Activated CD8-positive, alpha-beta memory T cell treated with anti-CD3 and anti-CD28 coated beads, Interleukin-2, amount 50 U/mL, for 48 hours (primary cell): ENCODE measurements at regions not wholly inside any gene's neighbourhood (a gene's known extent, or its start where the extent isn't known, plus 50 kb on each side); places are given as distances from the start of the nearest gene placed in this dataset.
"Not testable (repeated sequence)": the region's sequence is repeated elsewhere in the genome, so short reads cannot be mapped to it uniquely, and the experiment has no call there.

Source experiments
- DNase-seq: peaks from one replicate; pipeline ENCODE4 v3.0.0-alpha.2; 2020

DNA sequence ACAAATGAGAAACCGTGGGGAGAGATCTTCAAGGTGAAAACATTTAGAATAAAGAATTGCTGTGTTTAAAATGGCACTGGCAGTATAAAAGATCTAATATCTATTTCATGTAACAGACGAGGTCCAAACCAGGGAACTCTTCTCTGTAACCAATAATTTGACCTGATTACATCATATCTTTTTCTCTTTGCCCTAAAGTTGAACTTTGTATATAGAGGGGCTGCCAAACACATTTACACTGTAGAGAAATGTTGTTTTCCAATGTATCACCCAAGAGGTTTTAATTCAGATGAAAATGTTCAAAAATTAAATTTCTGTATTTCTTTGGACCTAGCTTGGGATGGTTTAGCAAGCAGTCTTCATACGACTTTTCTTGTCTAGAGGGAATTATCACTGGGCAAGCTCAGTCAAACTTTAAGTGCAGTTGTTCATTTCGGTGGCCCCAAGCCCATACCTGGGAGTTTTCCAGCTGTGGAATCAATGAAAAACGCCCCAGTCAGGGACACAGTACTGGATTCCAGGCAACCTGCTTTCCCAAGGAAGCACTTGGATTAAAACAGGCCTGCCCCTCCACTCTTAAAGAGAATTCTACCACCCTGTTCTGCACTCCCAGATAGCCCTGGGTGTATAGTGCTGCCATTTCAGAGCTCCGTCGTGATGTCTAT lies 208.5 kb upstream of the FN1 start:
- no peak for DNase-seq

DNA sequence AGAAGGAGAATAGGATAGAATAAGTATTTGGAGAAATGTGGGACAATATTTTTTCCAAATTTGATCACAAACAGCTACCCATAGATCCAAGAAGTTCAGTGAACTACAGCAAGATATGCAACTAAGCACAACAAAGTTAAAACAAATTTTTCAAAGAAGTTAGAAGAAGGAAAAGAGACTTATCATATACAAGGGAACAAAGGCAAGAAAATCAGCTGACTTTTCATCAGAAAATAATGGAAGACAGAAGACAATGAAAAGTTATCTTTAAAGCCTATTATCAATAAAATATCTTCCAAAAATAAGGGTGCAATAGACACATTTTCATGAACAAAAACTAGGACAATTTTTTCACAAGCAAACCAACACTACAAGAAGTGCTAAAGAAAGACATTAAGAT lies 202.8 kb upstream of the FN1 start:
- DNase-seq: no peak

DNA sequence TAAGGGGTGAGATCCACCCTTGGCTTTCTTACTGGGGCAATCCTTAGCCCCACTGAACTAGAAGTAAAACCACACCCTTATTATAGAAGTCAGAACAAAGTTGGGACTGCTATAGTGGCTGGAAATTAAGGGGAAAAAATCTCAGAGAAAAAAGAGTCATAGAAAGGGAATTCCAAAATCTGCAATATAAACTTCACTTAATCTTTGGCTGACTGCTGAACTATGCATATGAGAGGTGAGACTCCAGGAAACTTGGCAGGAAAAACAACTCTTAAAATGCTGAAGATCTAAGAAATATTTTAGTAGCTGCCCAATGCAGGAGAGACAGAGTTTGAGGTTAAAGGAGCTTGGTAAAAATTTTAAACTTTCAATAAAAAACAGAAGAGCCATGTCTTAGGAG lies 201.8 kb upstream of the FN1 start:
- DNase-seq: no peak

DNA sequence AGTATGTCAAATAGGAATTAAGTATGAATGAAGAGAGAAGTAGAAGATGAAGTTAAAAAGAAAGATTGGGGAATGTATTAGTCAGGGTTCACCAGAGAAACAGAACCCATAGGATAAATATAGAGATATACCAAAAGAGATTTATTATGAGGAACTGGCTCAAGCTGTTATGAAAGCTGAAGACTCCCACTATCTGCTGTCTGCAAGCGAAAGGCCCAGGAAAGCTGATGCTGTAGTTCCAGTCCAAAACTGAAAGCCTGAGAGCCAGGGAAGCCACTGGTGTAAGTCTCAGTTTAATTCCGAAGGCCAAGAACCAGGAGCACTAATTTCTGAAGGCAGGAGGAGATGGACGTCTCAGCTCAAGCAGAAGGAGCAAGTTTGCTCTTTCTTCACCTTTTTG lies 200.9 kb upstream of the FN1 start:
- DNase-seq: no peak

DNA sequence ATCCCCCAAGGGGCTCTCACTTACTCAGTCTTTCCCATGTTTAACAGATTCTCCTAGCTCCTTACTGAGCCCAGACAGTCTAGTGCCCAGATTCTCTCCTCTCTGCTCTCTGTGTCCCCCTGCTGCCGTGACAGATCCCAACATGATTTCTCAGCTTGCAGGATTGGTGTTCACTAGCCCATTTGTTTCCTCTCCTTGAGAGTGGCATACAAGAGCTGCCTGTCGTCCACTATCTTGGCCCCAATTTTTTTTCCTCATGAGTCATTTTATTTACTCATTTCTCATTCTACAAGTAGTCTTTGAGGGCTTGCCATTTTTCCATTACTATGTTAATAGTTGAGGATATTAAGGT lies 199.9 kb upstream of the FN1 start:
- no peak for DNase-seq

DNA sequence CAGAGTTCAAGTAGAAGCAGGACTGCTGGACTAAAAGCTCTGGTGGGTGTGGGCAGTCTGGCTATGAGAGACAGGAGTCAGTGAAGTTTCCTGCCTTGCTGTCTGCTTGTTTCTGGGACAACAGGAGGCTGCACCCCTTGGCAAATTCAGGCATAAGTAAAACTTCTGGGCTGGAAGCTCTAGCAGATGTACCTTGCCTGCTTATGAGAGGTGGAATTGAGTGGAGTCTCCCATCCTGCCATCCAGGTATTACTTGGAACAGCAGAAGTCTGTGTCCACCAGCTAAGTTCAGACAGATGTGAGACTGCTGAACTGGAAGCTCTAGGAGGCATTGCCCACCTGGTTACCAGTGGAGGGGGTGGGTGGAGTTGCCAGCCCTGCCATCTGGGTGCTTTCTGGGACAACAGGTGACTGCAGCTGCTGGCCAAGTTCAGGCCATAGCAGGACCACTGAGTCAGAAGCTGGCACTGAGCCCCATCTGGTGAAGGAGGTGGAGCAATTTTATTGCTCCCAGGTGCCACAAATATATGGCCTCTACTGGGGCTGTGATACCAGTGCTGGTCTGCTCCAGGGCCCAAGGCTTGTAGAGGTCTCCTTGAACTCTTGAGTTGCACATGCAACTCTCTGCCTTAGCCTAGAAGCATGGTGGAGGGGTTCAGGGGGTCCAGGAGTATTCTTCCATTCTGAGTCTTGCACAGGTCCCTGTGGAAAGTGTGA lies 199.4 kb upstream of the FN1 start:
- DNase-seq: no peak

DNA sequence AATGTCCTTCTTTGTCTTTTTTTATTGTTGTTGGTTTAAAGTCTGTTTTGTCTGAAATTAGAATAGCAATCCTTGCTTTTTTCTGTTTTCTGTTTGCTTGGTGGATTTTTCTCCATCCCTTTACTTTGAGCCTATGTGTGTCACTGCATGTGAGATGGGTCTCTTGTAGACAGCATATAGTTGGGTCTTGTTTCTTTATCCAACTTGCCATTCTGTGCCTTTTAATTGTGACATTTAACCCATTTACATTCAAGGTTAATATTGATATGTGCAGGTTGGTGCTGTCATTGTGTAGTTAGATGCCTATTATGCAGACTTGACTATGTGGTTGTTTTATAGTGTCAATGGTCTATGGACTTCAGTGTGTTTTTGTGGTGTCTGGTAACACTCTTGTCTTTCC lies 197.5 kb upstream of the FN1 start:
- no peak for DNase-seq

DNA sequence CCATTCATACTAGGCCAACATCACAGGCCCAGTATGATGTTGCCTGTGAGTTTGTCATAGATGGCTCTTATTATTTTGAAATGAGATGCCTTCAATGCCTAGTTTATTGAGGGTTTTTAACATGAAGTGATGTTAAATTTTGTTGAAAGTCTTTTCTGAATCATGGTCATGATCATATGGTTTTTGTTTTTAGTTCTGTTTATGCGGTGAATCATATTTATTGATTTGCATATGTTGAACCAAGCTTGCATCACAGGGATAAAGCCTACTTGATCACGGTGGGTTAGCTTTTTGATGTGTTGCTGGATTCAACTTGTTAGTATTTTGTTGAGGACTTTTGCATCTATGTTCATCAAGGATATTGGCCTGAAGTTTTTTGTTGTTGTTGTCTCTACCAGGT lies 195.8 kb upstream of the FN1 start:
- DNase-seq: no peak

DNA sequence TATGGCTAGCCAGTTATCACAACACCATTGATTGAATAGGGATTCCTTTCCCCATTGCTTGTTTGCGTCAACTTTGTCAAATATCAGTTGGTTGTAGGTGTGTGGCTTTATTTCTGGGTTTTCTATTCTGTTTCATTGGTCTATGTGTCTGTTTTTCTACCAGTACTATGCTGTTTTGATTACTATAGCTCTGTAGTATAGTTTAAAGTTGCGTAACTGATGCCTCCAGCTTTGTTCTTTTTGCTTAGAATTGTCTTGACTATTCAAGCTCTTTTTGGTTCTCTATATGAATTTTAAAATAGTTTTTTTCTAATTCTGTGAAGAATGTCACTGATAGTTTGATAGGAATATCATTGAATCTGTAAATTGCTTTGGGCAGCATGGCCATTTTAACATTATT lies 194.9 kb upstream of the FN1 start:
- not testable (repeated sequence) for DNase-seq

DNA sequence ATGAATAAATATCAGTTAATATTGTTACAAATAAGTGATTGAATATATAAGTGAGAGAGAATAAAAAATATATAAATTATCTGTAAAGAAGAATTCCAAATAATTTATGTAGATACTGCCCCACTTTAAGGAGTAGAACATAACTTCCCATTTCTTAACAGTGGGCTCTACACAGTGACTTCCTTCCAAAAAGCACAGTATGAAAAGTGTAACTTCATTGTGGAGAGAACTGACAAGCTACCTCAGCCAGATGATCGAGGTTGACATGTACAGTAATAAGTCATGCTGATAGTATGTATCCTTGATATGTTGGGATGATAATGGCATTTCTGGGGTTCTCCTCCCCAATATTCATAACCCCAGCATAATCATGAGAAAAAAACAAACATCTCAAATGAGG lies 191.9 kb upstream of the FN1 start:
- no peak for DNase-seq

DNA sequence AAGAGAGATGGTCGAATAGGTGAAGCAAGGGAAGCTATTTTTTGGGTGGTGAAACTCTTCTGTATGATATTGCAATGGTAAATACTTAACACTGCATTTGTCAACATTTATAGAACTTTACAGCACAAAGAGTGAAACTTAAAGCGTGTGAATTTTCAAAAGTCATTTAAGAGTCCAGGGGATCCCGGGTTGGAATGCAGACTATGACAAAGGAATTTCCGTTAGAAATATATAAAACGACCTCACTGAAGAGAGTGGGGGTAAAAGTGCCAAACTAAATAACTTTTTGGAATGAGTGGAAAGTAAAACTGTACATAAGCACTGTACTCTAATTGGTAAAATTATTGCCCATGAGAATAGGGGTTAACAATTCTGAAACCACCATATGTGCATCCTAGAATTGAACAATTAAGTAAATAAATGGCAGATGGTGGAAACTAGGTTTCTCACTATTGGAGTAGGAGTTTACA lies 191.0 kb upstream of the FN1 start:
- DNase-seq: no peak

DNA sequence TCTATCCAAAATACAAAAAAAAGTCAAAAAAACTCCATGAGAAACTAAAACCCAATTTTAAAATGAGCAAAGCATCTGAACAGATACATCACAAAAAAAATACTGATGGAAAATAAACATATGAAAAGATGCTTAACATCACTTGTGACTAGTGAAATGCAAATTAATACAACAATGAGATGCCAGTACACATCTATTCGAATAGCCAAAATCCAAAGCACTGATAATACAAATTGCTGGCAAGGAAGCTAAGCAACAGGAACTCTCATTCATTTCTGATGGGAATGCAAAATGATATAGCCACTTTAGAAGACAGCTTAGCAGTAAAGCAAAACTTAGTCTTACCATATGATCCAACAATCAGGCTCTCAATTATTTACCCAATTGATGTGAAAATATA lies 190.2 kb upstream of the FN1 start:
- no peak for DNase-seq

DNA sequence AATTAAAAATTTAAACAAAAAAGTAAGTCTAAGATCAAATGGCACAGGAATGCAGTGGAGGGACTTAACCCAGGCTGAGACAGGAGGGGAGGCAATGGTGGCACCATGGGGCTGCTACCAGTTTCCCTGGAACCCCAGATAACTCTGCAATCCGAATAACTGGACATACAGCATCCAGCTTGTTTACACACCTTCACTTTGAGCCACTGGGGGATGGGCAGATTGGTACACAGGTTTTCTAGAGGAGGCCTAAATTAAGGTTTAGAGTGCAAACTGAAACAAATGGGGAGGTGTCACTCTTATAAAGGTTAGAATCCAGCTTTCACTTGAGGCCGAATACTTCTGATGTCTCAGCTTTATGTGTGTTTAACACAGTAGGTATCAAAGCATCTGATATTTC lies 189.3 kb upstream of the FN1 start:
- no peak for DNase-seq

DNA sequence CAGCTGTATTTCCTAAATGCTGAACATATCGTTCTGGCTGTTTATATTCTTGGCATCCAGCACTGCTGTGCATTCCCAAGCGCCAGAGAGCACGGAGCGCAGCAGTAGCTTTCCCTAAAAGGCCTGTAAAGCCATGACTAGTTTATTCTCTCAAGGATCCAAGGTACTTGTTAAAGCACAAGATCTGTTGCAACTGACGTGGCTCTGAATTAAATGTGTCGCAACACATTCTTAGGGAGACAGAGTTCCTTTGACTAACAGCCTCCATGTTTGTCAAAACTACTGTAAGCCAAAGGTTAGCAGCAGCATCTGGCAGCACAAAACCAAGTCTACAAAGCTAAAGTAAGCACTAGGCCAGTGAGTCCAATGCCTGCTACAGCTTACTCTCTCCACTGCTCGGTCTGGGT lies 188.6 kb upstream of the FN1 start:
- DNase-seq: no peak

DNA sequence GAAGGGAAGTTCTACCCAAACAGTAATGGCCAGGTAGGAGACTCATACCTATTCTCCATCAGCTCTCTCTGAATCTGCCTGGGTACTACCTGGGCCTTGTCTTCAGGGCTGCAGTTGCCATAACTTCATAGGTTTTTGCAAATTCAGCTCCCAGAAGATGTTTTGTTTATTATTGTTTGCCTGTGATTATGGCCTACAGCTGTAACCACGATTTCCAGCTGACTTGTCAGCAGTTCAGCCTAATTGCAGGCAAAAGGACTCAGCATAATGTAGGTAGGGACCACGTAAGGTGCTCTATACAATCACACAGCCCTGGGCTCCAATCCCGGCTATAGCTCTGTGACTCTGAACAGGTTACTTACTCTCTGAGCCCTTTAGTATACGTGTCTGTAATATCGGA lies 187.0 kb upstream of the FN1 start:
- no peak for DNase-seq

DNA sequence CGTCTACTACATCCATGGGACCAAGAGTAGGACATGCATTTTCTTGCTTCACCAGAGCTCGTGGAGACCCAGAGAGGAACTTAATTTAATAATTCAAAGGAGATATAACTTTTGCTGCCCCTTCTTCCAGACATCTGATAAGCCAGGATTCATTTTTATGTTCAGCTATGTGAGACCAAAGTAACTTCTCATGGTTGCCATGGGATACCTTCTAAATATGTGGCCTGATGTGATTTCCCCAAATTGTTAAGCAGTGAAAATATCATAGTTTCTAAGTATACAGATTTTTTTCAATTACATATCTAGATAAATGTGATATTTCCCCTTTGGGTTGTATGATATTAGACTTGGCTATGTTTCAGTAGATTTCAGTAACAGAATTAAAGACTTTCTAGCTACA lies 185.5 kb upstream of the FN1 start:
- no peak for DNase-seq

DNA sequence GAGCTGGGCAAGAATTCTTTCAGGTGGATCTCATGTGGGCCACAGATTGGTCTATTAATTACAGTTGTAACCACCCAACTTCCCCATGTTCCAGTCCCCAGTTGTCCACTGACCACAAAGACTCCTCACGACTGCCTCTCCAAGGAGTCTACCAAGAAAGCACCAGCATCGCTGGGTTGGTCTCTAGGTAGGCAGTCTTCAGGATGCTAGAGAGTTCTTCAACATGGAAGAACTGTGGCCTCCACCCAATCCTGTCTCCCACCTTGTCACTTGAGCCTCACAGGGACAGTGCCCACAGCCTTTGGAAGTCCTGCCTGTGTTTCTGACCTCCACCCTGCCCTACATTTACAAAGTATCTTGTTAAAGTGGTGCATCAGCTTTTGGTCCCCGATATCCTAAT lies 184.7 kb upstream of the FN1 start:
- DNase-seq: no peak

DNA sequence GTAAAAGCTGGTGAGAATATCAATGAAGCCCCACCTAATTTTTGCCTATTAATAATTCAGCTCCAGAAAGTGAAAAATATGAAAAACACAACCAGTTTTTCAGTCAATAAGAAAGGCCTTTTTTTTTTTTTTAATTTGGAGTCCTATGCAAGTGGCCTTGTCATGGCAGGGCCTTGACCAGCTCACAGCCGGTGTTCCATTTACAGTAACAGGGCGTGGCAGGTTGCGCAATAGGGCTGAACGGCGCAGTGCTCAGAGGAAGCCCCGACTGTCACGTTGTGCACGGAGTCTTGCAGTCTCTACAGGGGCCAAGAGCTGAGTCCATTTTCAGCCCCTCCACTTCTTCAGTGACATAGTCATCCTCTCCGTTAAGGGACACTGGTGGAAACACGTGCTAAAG lies 184.1 kb upstream of the FN1 start:
- no peak for DNase-seq

DNA sequence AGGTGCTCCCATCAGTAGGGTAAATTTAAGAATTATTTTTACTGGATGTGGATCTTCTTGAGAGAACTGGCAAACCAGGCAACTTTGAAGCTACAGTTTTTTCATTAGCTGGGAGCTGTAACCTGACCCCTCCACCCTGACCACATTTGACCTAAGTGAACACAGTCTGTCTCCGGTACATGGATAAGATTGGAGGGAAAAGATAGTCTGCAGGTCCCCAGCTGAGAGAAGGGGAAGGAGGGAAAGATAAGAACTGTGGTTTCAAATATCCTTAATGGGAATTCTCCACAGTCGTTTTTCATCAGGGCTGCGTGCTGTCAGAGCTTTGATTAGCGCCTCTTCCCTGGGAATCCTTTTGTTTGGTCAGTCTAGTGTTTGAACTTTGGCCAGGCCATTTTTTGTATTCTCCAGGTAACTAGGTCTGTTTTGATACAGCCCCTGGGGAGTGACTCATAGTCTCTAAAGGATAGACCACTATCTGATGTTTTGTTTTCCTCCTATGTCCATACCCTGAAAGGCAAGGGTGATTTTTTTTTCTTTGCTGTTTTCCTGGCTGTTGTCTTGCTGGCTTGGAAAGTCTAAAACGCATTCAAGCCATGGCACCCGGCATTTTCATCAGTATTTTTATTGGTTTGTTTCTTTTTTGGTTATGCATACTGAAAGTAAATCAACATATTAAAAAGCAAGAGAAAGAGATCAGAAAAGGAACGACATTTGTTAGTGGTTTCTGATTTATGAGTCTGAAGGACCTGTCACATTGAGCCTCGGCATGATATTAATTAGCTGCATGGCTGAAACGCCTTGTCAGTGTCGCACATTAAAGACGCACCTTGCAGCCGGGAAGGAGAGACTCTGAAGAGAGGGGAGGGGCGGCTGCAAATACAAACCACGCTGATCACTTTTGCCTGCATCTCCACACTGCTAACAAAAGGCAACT lies 183.4 kb upstream of the FN1 start:
- DNase-seq: no peak

DNA sequence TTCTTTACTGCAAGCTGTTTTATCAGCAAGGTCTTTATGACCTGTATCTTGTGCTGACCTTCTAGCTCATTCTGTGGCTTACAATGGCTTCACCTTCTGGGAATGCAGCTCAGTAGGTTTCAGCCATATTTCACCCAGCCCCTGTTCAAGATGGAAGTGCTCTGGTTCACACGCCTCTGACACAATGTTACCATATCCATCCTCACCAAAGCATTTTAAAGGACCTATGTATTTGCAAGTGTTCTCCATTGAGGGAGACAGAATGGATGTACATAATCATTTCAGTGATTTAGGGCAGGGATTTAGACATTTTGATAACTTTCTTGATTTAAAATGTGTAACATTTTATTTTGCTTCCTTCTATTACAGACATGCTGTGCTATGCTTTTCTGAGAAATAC lies 182.3 kb upstream of the FN1 start:
- no peak for DNase-seq

DNA sequence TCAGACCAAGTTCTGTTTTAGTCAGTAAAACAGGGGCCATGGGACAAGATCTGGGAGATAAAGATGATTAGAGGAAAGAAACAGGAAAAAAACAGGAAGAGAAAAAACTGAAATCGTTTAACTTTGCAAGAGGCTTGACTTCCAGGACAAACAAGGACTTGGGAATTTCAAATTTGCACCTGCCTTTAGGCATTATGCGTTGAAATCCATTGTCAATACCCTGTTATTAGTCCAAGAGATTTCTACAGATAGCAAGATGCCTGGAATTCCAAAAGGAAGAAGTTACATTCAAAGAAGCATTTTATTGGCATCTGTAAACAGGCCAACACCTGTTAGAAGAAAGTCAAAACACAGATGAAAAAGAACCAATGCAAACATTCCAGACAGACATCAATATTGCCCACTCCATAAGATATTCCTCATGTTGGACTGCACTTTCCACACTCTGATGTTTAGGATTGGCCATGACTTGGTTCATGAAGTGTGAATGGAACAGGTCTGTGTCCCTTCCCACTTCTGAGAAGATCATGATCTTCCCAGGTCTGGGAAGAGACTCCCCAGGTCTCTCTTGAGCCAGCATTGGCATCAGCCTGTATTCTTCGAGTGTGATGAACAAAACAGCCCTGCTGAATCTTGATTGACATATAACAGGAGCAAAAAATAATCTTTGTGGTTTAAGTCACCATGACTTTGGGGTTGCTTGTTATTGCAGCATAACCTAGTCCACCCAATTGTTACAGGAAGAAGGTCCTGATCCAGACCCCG lies 181.4 kb upstream of the FN1 start:
- DNase-seq: no peak

DNA sequence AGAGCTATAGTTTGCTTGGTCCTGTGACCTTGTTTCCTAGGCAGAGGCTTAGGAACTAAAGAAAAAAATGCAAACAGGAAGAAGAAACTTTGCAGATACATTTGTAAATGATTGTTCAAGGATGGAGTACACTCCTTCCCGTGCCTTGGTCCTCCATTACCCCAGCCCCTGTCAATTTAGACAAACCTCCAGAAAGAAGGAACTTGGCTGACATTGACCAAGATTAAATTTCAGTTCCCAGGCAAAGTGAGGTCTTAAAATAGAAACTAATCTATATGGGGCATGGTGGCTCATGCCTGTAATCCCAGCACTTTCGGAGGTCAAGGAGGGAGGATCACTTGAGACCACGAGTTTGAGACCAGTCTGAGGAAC lies 179.9 kb upstream of the FN1 start:
- no peak for DNase-seq
